H1 (cell line): ENCODE measurements at regions not wholly inside any gene's neighbourhood (a gene's known extent, or its start where the extent isn't known, plus 50 kb on each side); places are given as distances from the start of the nearest gene placed in this dataset.

Source experiments
- NANOG ChIP-seq: IDR thresholded peaks from 2 replicates; pipeline ENCODE4 v1.6.1; 2011; ENCODE audit warnings: low read length, low read depth, mild to moderate bottlenecking, inconsistent platforms; ENCODE audit not compliant: insufficient read depth, poor library complexity, severe bottlenecking

DNA sequence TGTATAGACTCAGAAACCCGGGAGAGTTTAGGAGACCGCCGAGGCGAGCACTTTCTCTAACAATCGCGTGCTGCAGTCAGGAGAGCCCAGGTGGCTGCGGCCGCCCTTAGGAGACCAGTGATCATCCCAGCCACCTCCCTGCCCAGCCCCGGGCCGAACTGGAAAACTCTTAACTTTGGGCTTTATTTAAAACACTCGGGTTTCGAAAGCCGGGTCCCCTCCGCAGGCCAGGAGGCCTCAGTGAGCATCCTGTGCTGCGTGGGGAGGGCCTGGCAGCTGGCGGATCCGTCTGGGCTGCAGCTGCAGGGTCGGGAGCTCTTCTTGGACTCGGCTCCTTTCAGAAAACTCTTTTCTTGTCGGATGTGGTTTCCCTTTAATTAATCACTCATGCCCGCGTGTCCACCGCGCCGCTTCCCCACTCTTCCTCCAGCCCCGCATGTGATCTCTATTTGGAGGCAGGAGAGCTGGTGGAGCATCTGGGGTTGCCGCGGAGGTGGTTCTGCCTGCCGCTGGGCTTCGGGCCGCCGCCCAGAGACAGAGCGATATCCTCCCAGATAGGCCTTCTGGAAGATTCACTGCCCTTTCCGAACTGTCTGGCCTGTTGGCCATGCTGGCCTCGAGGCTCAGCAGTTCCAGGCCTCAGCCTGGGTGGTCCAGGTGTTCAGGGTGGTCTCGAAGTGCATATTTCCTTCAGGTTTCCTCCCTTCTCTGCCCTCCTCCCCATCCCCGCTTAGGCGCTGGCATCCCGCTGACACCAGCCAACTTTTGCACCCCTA is 59.5 kb downstream of the TMEM174 start (continued):
- no peak for TF ChIP-seq NANOG
- TF ChIP-seq, all 59 proteins: peak for 7
